ENCODE measurements at regions not wholly inside any gene's neighbourhood (a gene's known extent, or its start where the extent isn't known, plus 50 kb on each side); places are given as distances from the start of the nearest gene placed in this dataset.

GRCh38 chr9:134535171-134535570 is 106.4 kb upstream of the COL5A1 start:
- H3K9ac ChIP-seq (ENCODE audit: low read depth, low read length, poor library complexity, severe bottlenecking), result no peak overlapping the region
- no peaks in the 10 kb centered on the region for H3K79me2 ChIP-seq (ENCODE audit: insufficient read depth, low read length)
- no peaks in the 10 kb centered on the region for H4K20me1 ChIP-seq (ENCODE audit: insufficient read depth, low read length, poor library complexity, severe bottlenecking)
- peaks cover 2% of the 10 kb centered on the region; the same call in 1 of the 2 replicates for H3K9me3 ChIP-seq (ENCODE audit: insufficient read depth, low read depth, low read length)
- no peaks in the 10 kb centered on the region for H3K9me2 ChIP-seq (replicated peaks; ENCODE audit: low read depth, low read length)
- no peaks in the 10 kb centered on the region for H3K36me3 ChIP-seq (ENCODE audit: insufficient read depth, low read length)
- TF ChIP-seq EZH2phosphoT487 (IDR thresholded peaks at IDR 0.05; ENCODE audit: borderline replicate concordance) (no peak), CTCF (conservative IDR thresholded peaks at IDR 0.05; ENCODE audit: low read length) (no peak)
- no peaks in the 10 kb centered on the region for H3K27me3 ChIP-seq (ENCODE audit: insufficient read depth, low read length, poor library complexity, severe bottlenecking)
- H3K4me1 ChIP-seq (ENCODE audit: insufficient read depth, low read length, poor library complexity, severe bottlenecking), result no peaks in the 10 kb centered on the region
- no peak overlapping the region for H3K4me2 ChIP-seq (ENCODE audit: low read depth, low read length, poor library complexity, severe bottlenecking)
- no peak overlapping the region for H2AFZ ChIP-seq (ENCODE audit: low read length)
- no peak overlapping the region for H3K4me3 ChIP-seq (ENCODE audit: low read length, poor library complexity, severe bottlenecking)
- H3F3A ChIP-seq (ENCODE audit: low read depth), result no peaks in the 10 kb centered on the region

- Histone ChIP-seq H3F3A (ENCODE audit: low read depth) (no peaks in the 10 kb centered on the region), H3K4me2 (ENCODE audit: low read depth, low read length, poor library complexity, severe bottlenecking) (no peak overlapping the region), H3K4me1 (ENCODE audit: insufficient read depth, low read length, poor library complexity, severe bottlenecking) (no peaks in the 10 kb centered on the region), H3K9ac (ENCODE audit: low read depth, low read length, poor library complexity, severe bottlenecking) (no peak overlapping the region), H3K9me2 (replicated peaks; ENCODE audit: low read depth, low read length) (no peaks in the 10 kb centered on the region), H3K27me3 (ENCODE audit: insufficient read depth, low read length, poor library complexity, severe bottlenecking) (no peaks in the 10 kb centered on the region), H2AFZ (ENCODE audit: low read length) (no peak overlapping the region), H3K4me3 (ENCODE audit: low read length, poor library complexity, severe bottlenecking) (no peak overlapping the region), H3K9me3 (ENCODE audit: insufficient read depth, low read depth, low read length) (no peaks in the 10 kb centered on the region), H4K20me1 (ENCODE audit: insufficient read depth, low read length, poor library complexity, severe bottlenecking) (no peaks in the 10 kb centered on the region), H3K79me2 (ENCODE audit: insufficient read depth, low read length) (no peaks in the 10 kb centered on the region), H3K36me3 (ENCODE audit: insufficient read depth, low read length) (no peaks in the 10 kb centered on the region)
- TF ChIP-seq CTCF (conservative IDR thresholded peaks at IDR 0.05; ENCODE audit: low read length) (no peak), EZH2phosphoT487 (IDR thresholded peaks at IDR 0.05; ENCODE audit: borderline replicate concordance) (no peak)
Observed at GRCh38 chr9:134536101-134536900, 105.3 kb upstream of the COL5A1 start.

DNA sequence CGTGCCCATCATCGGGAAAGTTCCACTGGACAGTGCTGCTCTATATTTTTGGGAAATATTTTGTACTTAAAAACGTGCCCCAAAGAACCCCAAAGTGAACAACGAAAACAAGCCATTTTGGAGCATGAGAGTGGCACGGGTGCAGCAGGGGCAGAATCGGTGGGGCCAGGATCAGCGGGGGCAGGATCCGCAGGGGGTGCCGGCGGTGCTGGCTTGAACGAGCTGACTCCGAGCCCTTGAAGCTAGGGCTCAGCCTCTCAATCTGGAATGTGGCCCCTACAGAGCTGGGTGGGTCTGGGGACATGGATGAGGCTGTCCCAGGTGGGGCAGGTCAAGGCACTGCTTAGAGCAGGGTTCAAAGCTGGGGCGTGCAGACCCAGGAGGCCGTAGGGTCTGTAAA is 104.7 kb upstream of the COL5A1 start:
- no peaks in the 10 kb centered on the region for H3K4me1 ChIP-seq (ENCODE audit: insufficient read depth, low read length, poor library complexity, severe bottlenecking)

More for the DNA sequence above, 104.7 kb upstream of the COL5A1 start:
- Histone ChIP-seq H3K4me2 (ENCODE audit: low read depth, low read length, poor library complexity, severe bottlenecking) (no peak overlapping the region), H3K9me2 (replicated peaks; ENCODE audit: low read depth, low read length) (no peaks in the 10 kb centered on the region), H3K9me3 (ENCODE audit: insufficient read depth, low read depth, low read length) (no peaks in the 10 kb centered on the region), H3K9ac (ENCODE audit: low read depth, low read length, poor library complexity, severe bottlenecking) (no peak overlapping the region), H3K27me3 (ENCODE audit: insufficient read depth, low read length, poor library complexity, severe bottlenecking) (no peaks in the 10 kb centered on the region), H3K4me3 (ENCODE audit: low read length, poor library complexity, severe bottlenecking) (no peak overlapping the region), H2AFZ (ENCODE audit: low read length) (no peak overlapping the region), H4K20me1 (ENCODE audit: insufficient read depth, low read length, poor library complexity, severe bottlenecking) (no peaks in the 10 kb centered on the region), H3K36me3 (ENCODE audit: insufficient read depth, low read length) (no peaks in the 10 kb centered on the region), H3F3A (ENCODE audit: low read depth) (no peaks in the 10 kb centered on the region), H3K79me2 (ENCODE audit: insufficient read depth, low read length) (no peaks in the 10 kb centered on the region)
- TF ChIP-seq EZH2phosphoT487 (IDR thresholded peaks at IDR 0.05; ENCODE audit: borderline replicate concordance) (no peak), CTCF (conservative IDR thresholded peaks at IDR 0.05; ENCODE audit: low read length) (no peak)
